ENCODE measurements at regions not wholly inside any gene's neighbourhood (a gene's known extent, or its start where the extent isn't known, plus 50 kb on each side); places are given as distances from the start of the nearest gene placed in this dataset.

GRCh38 chr15:47407692-47408091 lies 309.6 kb upstream of the SEMA6D start:
- Histone ChIP-seq H3K4me3 (ENCODE audit: low read depth, low read length) (no peak overlapping the region), H3K36me3 (ENCODE audit: control insufficient read depth, insufficient read depth, low read length) (no peaks in the 10 kb centered on the region), H3K27ac (ENCODE audit: low read depth, low read length) (no peak overlapping the region), H3K9me3 (ENCODE audit: control insufficient read depth, insufficient read depth, low read length) (no peaks in the 10 kb centered on the region), H3K27me3 (ENCODE audit: control insufficient read depth, insufficient read depth, low read length) (no peaks in the 10 kb centered on the region), H3K4me1 (ENCODE audit: control insufficient read depth, insufficient read depth, low read length) (no peaks in the 10 kb centered on the region)
- 80% methylated on average over 1 of the region's 5 CpGs for WGBS (ENCODE audit: insufficient coverage)
- no peak for DNase-seq (ENCODE audit: low read depth in 4 of 6, low spot score in 6 of 6)

- Histone ChIP-seq H3K4me1 (ENCODE audit: control insufficient read depth, insufficient read depth, low read length) (no peaks in the 10 kb centered on the region), H3K27ac (ENCODE audit: low read depth, low read length) (no peak overlapping the region)
- WGBS (ENCODE audit: insufficient coverage): 50% methylated on average over 1 of the region's 1 CpG
These were observed 308.3 kb upstream of the SEMA6D start for GRCh38 chr15:47409038-47409437.

GRCh38 chr15:47409600-47409999 lies 307.7 kb upstream of the SEMA6D start:
- Histone ChIP-seq H3K36me3 (ENCODE audit: control insufficient read depth, insufficient read depth, low read length) (no peaks in the 10 kb centered on the region), H3K27ac (ENCODE audit: low read depth, low read length) (no peak overlapping the region), H3K4me3 (ENCODE audit: low read depth, low read length) (no peak overlapping the region), H3K9me3 (ENCODE audit: control insufficient read depth, insufficient read depth, low read length) (no peaks in the 10 kb centered on the region), H3K4me1 (ENCODE audit: control insufficient read depth, insufficient read depth, low read length) (no peaks in the 10 kb centered on the region), H3K27me3 (ENCODE audit: control insufficient read depth, insufficient read depth, low read length) (no peaks in the 10 kb centered on the region)
- no peak for DNase-seq (ENCODE audit: low read depth in 4 of 6, low spot score in 6 of 6)
- WGBS (ENCODE audit: insufficient coverage): 100% methylated on average over 1 of the region's 2 CpGs

More at GRCh38 chr15:47409038-47409437, 308.3 kb upstream of the SEMA6D start:
- Histone ChIP-seq H3K4me3 (ENCODE audit: low read depth, low read length) (no peak overlapping the region), H3K9me3 (ENCODE audit: control insufficient read depth, insufficient read depth, low read length) (no peaks in the 10 kb centered on the region), H3K36me3 (ENCODE audit: control insufficient read depth, insufficient read depth, low read length) (no peaks in the 10 kb centered on the region), H3K27me3 (ENCODE audit: control insufficient read depth, insufficient read depth, low read length) (no peaks in the 10 kb centered on the region)
- DNase-seq (ENCODE audit: low read depth in 4 of 6, low spot score in 6 of 6): peak in 2 of 6 donors; percentile 18 to 47

- Histone ChIP-seq H3K36me3 (ENCODE audit: control insufficient read depth, insufficient read depth, low read length) (no peaks in the 10 kb centered on the region), H3K4me3 (ENCODE audit: low read depth, low read length) (no peak overlapping the region), H3K9me3 (ENCODE audit: control insufficient read depth, insufficient read depth, low read length) (no peaks in the 10 kb centered on the region), H3K4me1 (ENCODE audit: control insufficient read depth, insufficient read depth, low read length) (no peaks in the 10 kb centered on the region), H3K27ac (ENCODE audit: low read depth, low read length) (no peak overlapping the region), H3K27me3 (ENCODE audit: control insufficient read depth, insufficient read depth, low read length) (no peaks in the 10 kb centered on the region)
- peak in 1 of 6 donors; percentile 20 for DNase-seq (ENCODE audit: low read depth in 4 of 6, low spot score in 6 of 6)
- WGBS (ENCODE audit: insufficient coverage): no CpG with 5 or more reads among the region's 3 CpGs
These were observed 307.1 kb upstream of the SEMA6D start for GRCh38 chr15:47410247-47410646.

GRCh38 chr15:47411733-47412132 lies 305.6 kb upstream of the SEMA6D start:
- Histone ChIP-seq H3K27ac (ENCODE audit: low read depth, low read length) (no peak overlapping the region), H3K36me3 (ENCODE audit: control insufficient read depth, insufficient read depth, low read length) (no peaks in the 10 kb centered on the region), H3K9me3 (ENCODE audit: control insufficient read depth, insufficient read depth, low read length) (no peaks in the 10 kb centered on the region), H3K4me1 (ENCODE audit: control insufficient read depth, insufficient read depth, low read length) (no peaks in the 10 kb centered on the region), H3K27me3 (ENCODE audit: control insufficient read depth, insufficient read depth, low read length) (no peaks in the 10 kb centered on the region), H3K4me3 (ENCODE audit: low read depth, low read length) (no peak overlapping the region)
- 100% methylated on average over 1 of the region's 4 CpGs for WGBS (ENCODE audit: insufficient coverage)
- no peak for DNase-seq (ENCODE audit: low read depth in 4 of 6, low spot score in 6 of 6)

- Histone ChIP-seq H3K4me3 (ENCODE audit: low read depth, low read length) (no peak overlapping the region), H3K4me1 (ENCODE audit: control insufficient read depth, insufficient read depth, low read length) (no peaks in the 10 kb centered on the region), H3K27me3 (ENCODE audit: control insufficient read depth, insufficient read depth, low read length) (no peaks in the 10 kb centered on the region), H3K36me3 (ENCODE audit: control insufficient read depth, insufficient read depth, low read length) (no peaks in the 10 kb centered on the region), H3K9me3 (ENCODE audit: control insufficient read depth, insufficient read depth, low read length) (no peaks in the 10 kb centered on the region), H3K27ac (ENCODE audit: low read depth, low read length) (no peak overlapping the region)
- 27% methylated on average over 2 of the region's 3 CpGs for WGBS (ENCODE audit: insufficient coverage)
- peak in 2 of 6 donors; percentile 70 to 74 for DNase-seq (ENCODE audit: low read depth in 4 of 6, low spot score in 6 of 6)
These were observed 305.2 kb upstream of the SEMA6D start for GRCh38 chr15:47412136-47412535.

- no peaks in the 10 kb centered on the region for H3K36me3 ChIP-seq (ENCODE audit: control insufficient read depth, insufficient read depth, low read length)
- no peak for DNase-seq (ENCODE audit: low read depth in 4 of 6, low spot score in 6 of 6)
- H3K4me1 ChIP-seq (ENCODE audit: control insufficient read depth, insufficient read depth, low read length): no peaks in the 10 kb centered on the region
- no CpG with 5 or more reads among the region's 4 CpGs for WGBS (ENCODE audit: insufficient coverage)
- no peaks in the 10 kb centered on the region for H3K9me3 ChIP-seq (ENCODE audit: control insufficient read depth, insufficient read depth, low read length)
- no peak overlapping the region for H3K4me3 ChIP-seq (ENCODE audit: low read depth, low read length)
- no peak overlapping the region for H3K27ac ChIP-seq (ENCODE audit: low read depth, low read length)
- no peaks in the 10 kb centered on the region for H3K27me3 ChIP-seq (ENCODE audit: control insufficient read depth, insufficient read depth, low read length)
These were observed 304.5 kb upstream of the SEMA6D start for GRCh38 chr15:47412802-47413201.

GRCh38 chr15:47414207-47414606 lies 303.1 kb upstream of the SEMA6D start:
- H3K4me3 ChIP-seq (ENCODE audit: low read depth, low read length): no peak overlapping the region
- no peaks in the 10 kb centered on the region for H3K36me3 ChIP-seq (ENCODE audit: control insufficient read depth, insufficient read depth, low read length)
- no CpG with 5 or more reads among the region's 2 CpGs for WGBS (ENCODE audit: insufficient coverage)
- DNase-seq (ENCODE audit: low read depth in 4 of 6, low spot score in 6 of 6): no peak
- H3K9me3 ChIP-seq (ENCODE audit: control insufficient read depth, insufficient read depth, low read length): no peaks in the 10 kb centered on the region
- no peaks in the 10 kb centered on the region for H3K27me3 ChIP-seq (ENCODE audit: control insufficient read depth, insufficient read depth, low read length)
- H3K27ac ChIP-seq (ENCODE audit: low read depth, low read length): no peak overlapping the region
- no peaks in the 10 kb centered on the region for H3K4me1 ChIP-seq (ENCODE audit: control insufficient read depth, insufficient read depth, low read length)

GRCh38 chr15:47415539-47415971 lies 301.8 kb upstream of the SEMA6D start:
- peak in 1 of 6 donors; percentile 15 for DNase-seq (ENCODE audit: low read depth in 4 of 6, low spot score in 6 of 6)
- H3K27ac ChIP-seq (ENCODE audit: low read depth, low read length): peak overlapping the region; percentile 17
- no CpG with 5 or more reads among the region's 1 CpG for WGBS (ENCODE audit: insufficient coverage)
- no peaks in the 10 kb centered on the region for H3K27me3 ChIP-seq (ENCODE audit: control insufficient read depth, insufficient read depth, low read length)
- no peaks in the 10 kb centered on the region for H3K4me1 ChIP-seq (ENCODE audit: control insufficient read depth, insufficient read depth, low read length)
- no peaks in the 10 kb centered on the region for H3K36me3 ChIP-seq (ENCODE audit: control insufficient read depth, insufficient read depth, low read length)
- no peak overlapping the region for H3K4me3 ChIP-seq (ENCODE audit: low read depth, low read length)
- no peaks in the 10 kb centered on the region for H3K9me3 ChIP-seq (ENCODE audit: control insufficient read depth, insufficient read depth, low read length)

GRCh38 chr15:47422881-47423665 lies 294.2 kb upstream of the SEMA6D start:
- H3K27ac ChIP-seq (ENCODE audit: low read depth, low read length): no peak overlapping the region
- H3K4me3 ChIP-seq (ENCODE audit: low read depth, low read length): no peak overlapping the region
- no peaks in the 10 kb centered on the region for H3K27me3 ChIP-seq (ENCODE audit: control insufficient read depth, insufficient read depth, low read length)
- no peaks in the 10 kb centered on the region for H3K4me1 ChIP-seq (ENCODE audit: control insufficient read depth, insufficient read depth, low read length)
- WGBS (ENCODE audit: insufficient coverage): no CpG with 5 or more reads among the region's 1 CpG
- H3K9me3 ChIP-seq (ENCODE audit: control insufficient read depth, insufficient read depth, low read length): no peaks in the 10 kb centered on the region
- no peaks in the 10 kb centered on the region for H3K36me3 ChIP-seq (ENCODE audit: control insufficient read depth, insufficient read depth, low read length)
- peak in 1 of 6 donors; percentile 70 for DNase-seq (ENCODE audit: low read depth in 4 of 6, low spot score in 6 of 6)

Measured in spinal cord (tissue), 9 donors.